HCT116 (cell line): ENCODE measurements at regions not wholly inside any gene's neighbourhood (a gene's known extent, or its start where the extent isn't known, plus 50 kb on each side); places are given as distances from the start of the nearest gene placed in this dataset.

Experiments
- ATAC-seq: fragments of 200-7000 bp; cut with Tn5 transposase; 2 replicates; pipeline ENCODE4 v1.9.1; 2020; ENCODE audit warnings: mild to moderate bottlenecking, moderate library complexity
- BruUV-seq: library from RNA; stranded (reverse); fragments of 400-500 nt; replicated peaks from 2 replicates; lab custom pipeline; 2021; lab: Mats Ljungman, UMichigan
- CTCF ChIA-PET: fragments of 300-600 bp; sonication (Branson Sonifier 250); formaldehyde crosslinking; loops from one replicate; lab custom pipeline; 2021; ENCODE audit warnings: antibody characterized with exemption; lab: Charles Lee
- POLR2A ChIA-PET: fragments of 300-600, 350-600 bp; sonication (Branson Sonifier 250); formaldehyde crosslinking; loops from one replicate; lab custom pipeline; 2021; ENCODE audit warnings: antibody characterized with exemption; lab: Charles Lee
- RAD21 ChIA-PET, 2 experiments: fragments of 300-600 bp; sonication (Branson Sonifier 250); formaldehyde crosslinking; loops; one replicate each; lab custom pipeline; 2023; ENCODE audit warnings: low total read pairs in 2 of 2; ENCODE audit not compliant: uncharacterized antibody in 2 of 2, unreplicated experiment in 2 of 2, low non-redundant PET in 1 of 2; lab: Charles Lee
- DNase-seq: peaks from one replicate; pipeline ENCODE4 v3.0.0-alpha.2; 2010; ENCODE audit warnings: low read depth, low spot score
- H2AFZ ChIP-seq: fragments of 200-600 bp; shearing (Covaris generic), sonication (generic); 2 replicates; pipeline ENCODE4 v1.6.1; 2017; ENCODE audit warnings: low read depth, mixed run types, mixed read lengths, antibody characterized with exemption, low read length; ENCODE audit not compliant: poor library complexity, severe bottlenecking
- H3K27ac ChIP-seq: 2 replicates; pipeline ENCODE4 v1.5.1; 2012; ENCODE audit warnings: low read depth, low read length
- H3K27me3 ChIP-seq: fragments of 200-600 bp; sonication (generic); 2 replicates; pipeline ENCODE4 v1.6.1; 2016; ENCODE audit warnings: mixed run types, low read length, mixed read lengths; ENCODE audit not compliant: insufficient read depth
- H3K36me3 ChIP-seq, 2 experiments: fragments of 200-500 bp in 1 of 2; fragments of 200-600 bp in 1 of 2; sonication (Bioruptor generic) in 1 of 2; sonication (generic) in 1 of 2; 2 replicates each; pipeline versions ENCODE4 v1.5.1 to v1.6.1; 2014 to 2016; ENCODE audit warnings: low read length in 2 of 2, inconsistent platforms in 1 of 2, mixed read lengths in 1 of 2, mixed run types in 1 of 2; ENCODE audit not compliant: insufficient read depth in 2 of 2, control insufficient read depth in 1 of 2
- H3K4me1 ChIP-seq, 2 experiments: fragments of 200-600 bp in 1 of 2; sonication (generic) in 1 of 2; 2 replicates each; pipeline versions ENCODE4 v1.5.1 to v1.6.1; 2012 to 2017; ENCODE audit warnings: low read length in 2 of 2, inconsistent platforms in 1 of 2, mild to moderate bottlenecking in 1 of 2, mixed read lengths in 1 of 2, mixed run types in 1 of 2, moderate library complexity in 1 of 2; ENCODE audit not compliant: insufficient read depth in 2 of 2, control insufficient read depth in 1 of 2
- H3K4me2 ChIP-seq: fragments of 200-600 bp; sonication (generic); 2 replicates; pipeline ENCODE4 v1.6.1; 2017; ENCODE audit warnings: mixed run types, low read length, mixed read lengths
- H3K4me3 ChIP-seq, 2 experiments: fragments of 200-600 bp in 1 of 2; sonication (generic) in 1 of 2; replicated peaks in 1 of 2; 2 replicates each; pipeline ENCODE4 v1.5.1; 2011 to 2016; ENCODE audit warnings: low read length in 2 of 2, control low read depth in 1 of 2, low read depth in 1 of 2, mild to moderate bottlenecking in 1 of 2, mixed read lengths in 1 of 2, mixed run types in 1 of 2
- H3K79me2 ChIP-seq: fragments of 200-600 bp; sonication (generic); 2 replicates; pipeline ENCODE4 v1.6.1; 2017; ENCODE audit warnings: mild to moderate bottlenecking, mixed run types, low read length, moderate library complexity, mixed read lengths; ENCODE audit not compliant: insufficient read depth
- H3K9ac ChIP-seq: fragments of 200-600 bp; sonication (generic); 2 replicates; pipeline ENCODE4 v1.6.1; 2016; ENCODE audit warnings: low read length, mixed read lengths
- H3K9me2 ChIP-seq: fragments of 200-600 bp; sonication (generic), shearing (Covaris generic); 2 replicates; pipeline ENCODE4 v1.6.1; 2017; ENCODE audit warnings: mixed run types, mild to moderate bottlenecking, moderate library complexity; ENCODE audit not compliant: insufficient read depth
- H3K9me3 ChIP-seq, 2 experiments: fragments of 200-500 bp in 1 of 2; fragments of 200-600 bp in 1 of 2; sonication (Bioruptor generic) in 1 of 2; sonication (generic) in 1 of 2; 2 replicates each; pipeline ENCODE4 v1.6.1; 2014 to 2017; ENCODE audit warnings: low read length in 2 of 2, mixed read lengths in 2 of 2, inconsistent platforms in 1 of 2, low read depth in 1 of 2, mild to moderate bottlenecking in 1 of 2, mixed run types in 1 of 2, moderate library complexity in 1 of 2; ENCODE audit not compliant: control insufficient read depth in 1 of 2, insufficient read depth in 1 of 2
- H4K20me1 ChIP-seq: fragments of 200-600 bp; sonication (generic), shearing (Covaris generic); 2 replicates; pipeline ENCODE4 v1.6.1; 2017; ENCODE audit warnings: mixed run types, mild to moderate bottlenecking, moderate library complexity; ENCODE audit not compliant: insufficient read depth
- EGR1 ChIP-seq: IDR thresholded peaks from 2 replicates; pipeline ENCODE4 v1.6.1; 2012; ENCODE audit warnings: low read depth
- ELF1 ChIP-seq: IDR thresholded peaks from 2 replicates; pipeline ENCODE4 v1.6.1; 2012; ENCODE audit warnings: low read depth, borderline replicate concordance
- MAX ChIP-seq: IDR thresholded peaks from 2 replicates; pipeline ENCODE4 v1.6.1; 2012
- SIN3A ChIP-seq: IDR thresholded peaks from 2 replicates; pipeline ENCODE4 v1.6.1; 2012; ENCODE audit warnings: low read depth
- SP1 ChIP-seq: IDR thresholded peaks from 2 replicates; pipeline ENCODE4 v1.6.1; 2012; ENCODE audit warnings: low read depth
- intact Hi-C: fragments of 100-400 bp; cut with micrococcal nuclease; formaldehyde crosslinking; loops from 2 replicates; pipeline ENCODE4 v1.10.0; 2022

- Histone ChIP-seq H3K4me3 (no peak overlapping the region), H3K9me2 (no peaks in the 10 kb centered on the region), H3K4me1 (no peaks in the 10 kb centered on the region), H3K4me2 (no peak overlapping the region), H3K9me3 (no peaks in the 10 kb centered on the region), H3K27ac (no peak overlapping the region), H2AFZ (no peak overlapping the region), H4K20me1 (no peaks in the 10 kb centered on the region), H3K9ac (no peak overlapping the region), H3K27me3 (peaks cover 10% of the 10 kb centered on the region; the same call in 1 of the 2 replicates), H3K79me2 (no peaks in the 10 kb centered on the region), H3K36me3 (no peaks in the 10 kb centered on the region)
- TF ChIP-seq SIN3A, result no peak
- no peak for DNase-seq
- ChIA-PET POLR2A (no interaction called here), CTCF (no interaction called here), RAD21 (no interaction called here)
- intact Hi-C loops, result no loop called here
- no TSS peak for BruUV-seq
- no peak for ATAC-seq
Measured at GRCh38 chr10:120087109-120087508, 194.6 kb downstream of the SEC23IP start.

- BruUV-seq, result no TSS peak
- no peak overlapping the region for H3K4me3 ChIP-seq
- ATAC-seq (no peak), DNase-seq (no peak)
- no peaks in the 10 kb centered on the region for H3K4me1 ChIP-seq
- H3K36me3 ChIP-seq, result no peaks in the 10 kb centered on the region
- no peak overlapping the region for H3K9ac ChIP-seq
- H3K27ac ChIP-seq, result no peak overlapping the region
- ChIA-PET POLR2A (no interaction called here), CTCF (interaction anchor here (1.3 kb wide), 1 partner anchor 241 kb away, joined by 3 read pairs; no protein-coding TSS in a partner anchor), RAD21 (no interaction called here)
- H2AFZ ChIP-seq, result no peak overlapping the region
- H3K9me3 ChIP-seq, result peaks cover 0 to 3% of the 10 kb centered on the region in 2 experiments; a peak in 1 of 4 replicates
- H3K4me2 ChIP-seq, result no peak overlapping the region
- TF ChIP-seq ELF1 (no peak), SIN3A (no peak), EGR1 (no peak), SP1 (no peak), MAX (no peak)
- intact Hi-C loops, result no loop called here
- peaks cover 34% of the 10 kb centered on the region; the same call in 1 of the 2 replicates for H3K27me3 ChIP-seq
- no peaks in the 10 kb centered on the region for H4K20me1 ChIP-seq
- no peaks in the 10 kb centered on the region for H3K9me2 ChIP-seq
- no peaks in the 10 kb centered on the region for H3K79me2 ChIP-seq
Measured at GRCh38 chr10:120095875-120096274, 203.3 kb downstream of the SEC23IP start.
